ENCODE measurements at regions not wholly inside any gene's neighbourhood (a gene's known extent, or its start where the extent isn't known, plus 50 kb on each side); places are given as distances from the start of the nearest gene placed in this dataset.

GRCh38 chr3:170707899-170708298 is 122.0 kb upstream of the SLC7A14 start:
- H3K27ac ChIP-seq (ENCODE audit: low read depth, low read length, poor library complexity, severe bottlenecking), result no peak overlapping the region
- POLR2A ChIA-PET (ENCODE audit: low non-redundant PET), result no interaction called here
- CTCF ChIA-PET, result no interaction called here

GRCh38 chr3:170705131-170705530 is 119.3 kb upstream of the SLC7A14 start:
- H3K36me3 ChIP-seq (ENCODE audit: insufficient read depth, low read length, poor library complexity, severe bottlenecking), result no peaks in the 10 kb centered on the region
- no peak for TF ChIP-seq CTCF (conservative IDR thresholded peaks at IDR 0.05; ENCODE audit: low read depth, low read length)
- no peak for TF ChIP-seq EZH2 (IDR thresholded peaks at IDR 0.05; ENCODE audit: borderline replicate concordance, low read depth, low read length, poor library complexity, severe bottlenecking)
- no peaks in the 10 kb centered on the region for H3K4me1 ChIP-seq (ENCODE audit: insufficient read depth, low read length, poor library complexity, severe bottlenecking)
- H3K27ac ChIP-seq (ENCODE audit: low read depth, low read length, poor library complexity, severe bottlenecking), result no peak overlapping the region
- BruUV-seq (replicated peaks), result no TSS peak
- H3K27me3 ChIP-seq (replicated peaks; ENCODE audit: insufficient read depth, low read depth, low read length, poor library complexity), result no peaks in the 10 kb centered on the region
- intact Hi-C loops (cut with micrococcal nuclease; ENCODE audit: unreplicated experiment), result no loop called here
- ChIA-PET POLR2A (ENCODE audit: low non-redundant PET) (no interaction called here), CTCF (no interaction called here)
- DNase-seq (ENCODE audit: low spot score), result no peak
- H3K9me3 ChIP-seq (ENCODE audit: low read depth, low read length, poor library complexity, severe bottlenecking), result peaks cover 6% of the 10 kb centered on the region
- H3K4me3 ChIP-seq (ENCODE audit: low read depth, low read length, poor library complexity, severe bottlenecking), result no peak overlapping the region

More at GRCh38 chr3:170707899-170708298, 122.0 kb upstream of the SLC7A14 start:
- intact Hi-C loops (cut with micrococcal nuclease; ENCODE audit: unreplicated experiment), result no loop called here
- BruUV-seq (replicated peaks), result no TSS peak
- no peak for TF ChIP-seq CTCF (conservative IDR thresholded peaks at IDR 0.05; ENCODE audit: low read depth, low read length)
- no peak for TF ChIP-seq EZH2 (IDR thresholded peaks at IDR 0.05; ENCODE audit: borderline replicate concordance, low read depth, low read length, poor library complexity, severe bottlenecking)
- no peak overlapping the region for H3K4me3 ChIP-seq (ENCODE audit: low read depth, low read length, poor library complexity, severe bottlenecking)
- H3K27me3 ChIP-seq (replicated peaks; ENCODE audit: insufficient read depth, low read depth, low read length, poor library complexity), result no peaks in the 10 kb centered on the region
- no peak for DNase-seq (ENCODE audit: low spot score)
- peaks cover 8% of the 10 kb centered on the region for H3K9me3 ChIP-seq (ENCODE audit: low read depth, low read length, poor library complexity, severe bottlenecking)
- H3K4me1 ChIP-seq (ENCODE audit: insufficient read depth, low read length, poor library complexity, severe bottlenecking), result no peaks in the 10 kb centered on the region
- no peaks in the 10 kb centered on the region for H3K36me3 ChIP-seq (ENCODE audit: insufficient read depth, low read length, poor library complexity, severe bottlenecking)

DNA sequence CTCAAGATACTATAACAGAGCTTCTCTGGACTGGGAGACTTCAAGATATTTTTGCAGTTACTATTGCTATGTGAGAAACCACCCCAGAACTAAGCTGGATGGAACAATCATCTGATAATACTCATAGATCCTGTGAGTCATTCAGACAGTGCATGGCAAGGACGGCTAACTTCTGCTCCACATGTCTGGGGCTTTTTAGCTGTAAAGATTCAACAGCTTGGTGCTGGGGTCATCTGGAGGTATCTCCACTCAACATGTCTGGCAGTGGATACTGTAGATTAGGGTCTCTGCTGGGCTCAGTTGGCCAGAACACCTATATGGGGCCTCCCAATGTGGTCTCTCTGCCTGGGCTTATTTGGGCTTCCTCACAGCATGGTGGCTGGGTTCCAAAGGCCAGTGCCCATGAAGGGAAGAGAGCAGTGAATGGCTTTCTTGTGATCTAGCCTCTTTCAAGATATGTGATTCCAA is 117.3 kb upstream of the SLC7A14 start:
- no peaks in the 10 kb centered on the region for H3K4me1 ChIP-seq (ENCODE audit: insufficient read depth, low read length, poor library complexity, severe bottlenecking)
- ChIA-PET POLR2A (ENCODE audit: low non-redundant PET) (no interaction called here), CTCF (no interaction called here)
- DNase-seq (ENCODE audit: low spot score), result no peak
- H3K4me3 ChIP-seq (ENCODE audit: low read depth, low read length, poor library complexity, severe bottlenecking), result no peak overlapping the region
- H3K27ac ChIP-seq (ENCODE audit: low read depth, low read length, poor library complexity, severe bottlenecking), result no peak overlapping the region
- no peaks in the 10 kb centered on the region for H3K27me3 ChIP-seq (replicated peaks; ENCODE audit: insufficient read depth, low read depth, low read length, poor library complexity)
- TF ChIP-seq EZH2 (IDR thresholded peaks at IDR 0.05; ENCODE audit: borderline replicate concordance, low read depth, low read length, poor library complexity, severe bottlenecking) (no peak), CTCF (conservative IDR thresholded peaks at IDR 0.05; ENCODE audit: low read depth, low read length) (no peak)
- no peaks in the 10 kb centered on the region for H3K36me3 ChIP-seq (ENCODE audit: insufficient read depth, low read length, poor library complexity, severe bottlenecking)
- BruUV-seq (replicated peaks), result no TSS peak
- no peaks in the 10 kb centered on the region for H3K9me3 ChIP-seq (ENCODE audit: low read depth, low read length, poor library complexity, severe bottlenecking)
- intact Hi-C loops (cut with micrococcal nuclease; ENCODE audit: unreplicated experiment), result no loop called here

Measured in A673 (cell line).